GM23338 (cell line): ENCODE measurements at regions not wholly inside any gene's neighbourhood (a gene's known extent, or its start where the extent isn't known, plus 50 kb on each side); places are given as distances from the start of the nearest gene placed in this dataset.

Experiments used
- CREB1 ChIP-seq: fragments of 250-450 bp; sonication (Bioruptor Pico); IDR thresholded peaks from 2 replicates; pipeline ENCODE4 v1.5.0; 2020; ENCODE audit warnings: low read depth, mild to moderate bottlenecking, moderate library complexity
- CTCF ChIP-seq, 2 experiments: fragments of 200-600 bp in 1 of 2; sonication (generic) in 1 of 2; conservative IDR thresholded peaks; 2 replicates each; pipeline versions ENCODE4 v1.5.1 to v1.6.1; 2016 to 2017; ENCODE audit warnings: antibody characterized with exemption in 2 of 2, low read depth in 2 of 2, mild to moderate bottlenecking in 2 of 2, moderate library complexity in 1 of 2
- ETS1 ChIP-seq: IDR thresholded peaks from 2 replicates; pipeline ENCODE4 v1.6.1; 2016; ENCODE audit warnings: antibody characterized with exemption
- EZH2 ChIP-seq: fragments of 200-600 bp; sonication (generic); IDR thresholded peaks from one replicate; pipeline ENCODE4 v1.8.0; 2017; ENCODE audit warnings: antibody characterized with exemption, mild to moderate bottlenecking, low read depth; ENCODE audit not compliant: unreplicated experiment
- EZH2phosphoT487 ChIP-seq: fragments of 200-600 bp; sonication (generic); IDR thresholded peaks from one replicate; pipeline ENCODE4 v1.8.1; 2018; ENCODE audit warnings: antibody characterized with exemption; ENCODE audit not compliant: unreplicated experiment
- JUNB ChIP-seq: IDR thresholded peaks from one replicate; pipeline ENCODE4 v1.6.1; 2016; ENCODE audit warnings: antibody characterized with exemption; ENCODE audit not compliant: unreplicated experiment
- NANOG ChIP-seq: IDR thresholded peaks from 2 replicates; pipeline ENCODE4 v1.6.1; 2016; ENCODE audit warnings: antibody characterized with exemption, borderline replicate concordance
- POLR2AphosphoS5 ChIP-seq: IDR thresholded peaks from 2 replicates; pipeline ENCODE4 v1.6.1; 2016; ENCODE audit warnings: antibody characterized with exemption, low read depth
- STAT1 ChIP-seq: IDR thresholded peaks from one replicate; pipeline ENCODE4 v1.6.1; 2016; ENCODE audit warnings: antibody characterized with exemption; ENCODE audit not compliant: unreplicated experiment
- ZNF114 ChIP-seq: fragments of 250-450 bp; sonication (Bioruptor Pico); IDR thresholded peaks from 2 replicates; pipeline ENCODE4 v1.5.0; 2020; ENCODE audit warnings: mild to moderate bottlenecking, moderate library complexity
- ZNF331 ChIP-seq: fragments of 250-450 bp; sonication (Bioruptor Pico); IDR thresholded peaks from 2 replicates; pipeline ENCODE4 v1.5.0; 2020; ENCODE audit warnings: low read depth, mild to moderate bottlenecking, moderate library complexity
- ZNF462 ChIP-seq: fragments of 250-450 bp; sonication (Bioruptor Pico); IDR thresholded peaks from 2 replicates; pipeline ENCODE4 v1.5.0; 2020; ENCODE audit warnings: mild to moderate bottlenecking, moderate library complexity
- TF ChIP-seq, protein P1 (sequence below): IDR thresholded peaks from one replicate; pipeline ENCODE4 v1.6.1; 2018; ENCODE audit warnings: antibody characterized with exemption; ENCODE audit not compliant: unreplicated experiment

DNA sequence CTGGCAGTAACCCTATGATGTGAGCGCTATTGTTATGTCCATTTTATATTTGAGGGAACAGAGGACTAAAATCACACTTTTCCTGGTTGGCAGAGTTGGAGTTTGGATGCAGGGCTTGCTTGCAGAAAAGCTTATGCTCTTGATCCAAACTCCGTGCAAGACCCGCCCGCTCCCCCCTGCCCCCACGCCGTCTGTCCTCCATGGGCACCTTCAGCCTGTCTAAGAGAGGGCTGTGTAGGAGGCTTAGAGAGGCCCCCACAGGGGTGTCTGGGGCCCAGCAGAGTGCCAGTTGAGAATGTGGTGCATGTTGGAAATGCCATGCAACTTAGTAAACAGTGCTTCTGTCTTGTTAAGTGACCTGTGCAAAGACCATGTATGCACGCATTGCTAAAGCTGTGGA is 170.5 kb upstream of the NPY start:
- TF ChIP-seq CTCF (conservative IDR thresholded peaks at IDR 0.05; ENCODE audit: low read depth in 2 of 2) (no peak), CREB1 (no peak), ETS1 (no peak), STAT1 (no peak), EZH2phosphoT487 (no peak), EZH2 (no peak), ZNF114 (no peak), ZNF331 (no peak), POLR2AphosphoS5 (no peak), ZNF462 (no peak), JUNB (no peak), NANOG (no peak)
- TF ChIP-seq, protein P1, sequence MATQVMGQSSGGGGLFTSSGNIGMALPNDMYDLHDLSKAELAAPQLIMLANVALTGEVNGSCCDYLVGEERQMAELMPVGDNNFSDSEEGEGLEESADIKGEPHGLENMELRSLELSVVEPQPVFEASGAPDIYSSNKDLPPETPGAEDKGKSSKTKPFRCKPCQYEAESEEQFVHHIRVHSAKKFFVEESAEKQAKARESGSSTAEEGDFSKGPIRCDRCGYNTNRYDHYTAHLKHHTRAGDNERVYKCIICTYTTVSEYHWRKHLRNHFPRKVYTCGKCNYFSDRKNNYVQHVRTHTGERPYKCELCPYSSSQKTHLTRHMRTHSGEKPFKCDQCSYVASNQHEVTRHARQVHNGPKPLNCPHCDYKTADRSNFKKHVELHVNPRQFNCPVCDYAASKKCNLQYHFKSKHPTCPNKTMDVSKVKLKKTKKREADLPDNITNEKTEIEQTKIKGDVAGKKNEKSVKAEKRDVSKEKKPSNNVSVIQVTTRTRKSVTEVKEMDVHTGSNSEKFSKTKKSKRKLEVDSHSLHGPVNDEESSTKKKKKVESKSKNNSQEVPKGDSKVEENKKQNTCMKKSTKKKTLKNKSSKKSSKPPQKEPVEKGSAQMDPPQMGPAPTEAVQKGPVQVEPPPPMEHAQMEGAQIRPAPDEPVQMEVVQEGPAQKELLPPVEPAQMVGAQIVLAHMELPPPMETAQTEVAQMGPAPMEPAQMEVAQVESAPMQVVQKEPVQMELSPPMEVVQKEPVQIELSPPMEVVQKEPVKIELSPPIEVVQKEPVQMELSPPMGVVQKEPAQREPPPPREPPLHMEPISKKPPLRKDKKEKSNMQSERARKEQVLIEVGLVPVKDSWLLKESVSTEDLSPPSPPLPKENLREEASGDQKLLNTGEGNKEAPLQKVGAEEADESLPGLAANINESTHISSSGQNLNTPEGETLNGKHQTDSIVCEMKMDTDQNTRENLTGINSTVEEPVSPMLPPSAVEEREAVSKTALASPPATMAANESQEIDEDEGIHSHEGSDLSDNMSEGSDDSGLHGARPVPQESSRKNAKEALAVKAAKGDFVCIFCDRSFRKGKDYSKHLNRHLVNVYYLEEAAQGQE: no peak
